HL-60 (cell line): ENCODE measurements at regions not wholly inside any gene's neighbourhood (a gene's known extent, or its start where the extent isn't known, plus 50 kb on each side); places are given as distances from the start of the nearest gene placed in this dataset.
A peak's percentile ranks its signal among the peaks of the same experiment; 100 is the strongest.

ENCODE experiments used
- DNase-seq, 2 experiments: peaks; one replicate each; pipeline ENCODE4 v3.0.0-alpha.2; 2010 to 2020; ENCODE audit warnings: low read depth in 1 of 2, low spot score in 1 of 2
- H3K27ac ChIP-seq: fragments of 250-450 bp; sonication (Bioruptor Pico); replicated peaks from 2 replicates; pipeline ENCODE4 v1.5.1; 2020; ENCODE audit warnings: mild to moderate bottlenecking, moderate library complexity
- H3K27me3 ChIP-seq: fragments of 250-450 bp; sonication (Bioruptor Pico); 2 replicates; pipeline ENCODE4 v1.5.1; 2021; ENCODE audit warnings: mild to moderate bottlenecking, moderate library complexity; ENCODE audit not compliant: insufficient read depth, poor library complexity, severe bottlenecking
- H3K4me3 ChIP-seq: replicated peaks from 2 replicates; pipeline ENCODE4 v1.5.1; 2011; ENCODE audit warnings: mild to moderate bottlenecking, control low read depth, low read length; ENCODE audit not compliant: insufficient read depth
- CTCF ChIP-seq: IDR thresholded peaks from one replicate; pipeline ENCODE4 v1.5.1; 2011; ENCODE audit warnings: low read length, control low read depth, inconsistent platforms; ENCODE audit not compliant: insufficient read depth
- GABPA ChIP-seq: IDR thresholded peaks from 2 replicates; pipeline ENCODE4 v1.6.1; 2012; ENCODE audit warnings: low read depth
- POLR2AphosphoS5 ChIP-seq: IDR thresholded peaks from 2 replicates; pipeline ENCODE4 v1.6.1; 2012; ENCODE audit warnings: low read depth
- SPI1 ChIP-seq: IDR thresholded peaks from 2 replicates; pipeline ENCODE4 v1.6.1; 2012; ENCODE audit warnings: low read depth, mild to moderate bottlenecking, borderline replicate concordance
- TF ChIP-seq, protein P1 (sequence below): IDR thresholded peaks from 2 replicates; pipeline ENCODE4 v1.6.1; 2012; ENCODE audit warnings: low read depth; ENCODE audit not compliant: insufficient replicate concordance

GRCh38 chr21:34022627-34023335 lies 50.6 kb upstream of the MRPS6 start:
- DNase-seq: peak; percentile 67 to 85
- TF ChIP-seq POLR2AphosphoS5 (peak; percentile 72), CTCF (no peak), SPI1 (peak; percentile 98)
- no peaks in the 10 kb centered on the region for H3K27me3 ChIP-seq
- no peak overlapping the region for H3K4me3 ChIP-seq
- H3K27ac ChIP-seq: peak overlapping the region; percentile 52

DNA sequence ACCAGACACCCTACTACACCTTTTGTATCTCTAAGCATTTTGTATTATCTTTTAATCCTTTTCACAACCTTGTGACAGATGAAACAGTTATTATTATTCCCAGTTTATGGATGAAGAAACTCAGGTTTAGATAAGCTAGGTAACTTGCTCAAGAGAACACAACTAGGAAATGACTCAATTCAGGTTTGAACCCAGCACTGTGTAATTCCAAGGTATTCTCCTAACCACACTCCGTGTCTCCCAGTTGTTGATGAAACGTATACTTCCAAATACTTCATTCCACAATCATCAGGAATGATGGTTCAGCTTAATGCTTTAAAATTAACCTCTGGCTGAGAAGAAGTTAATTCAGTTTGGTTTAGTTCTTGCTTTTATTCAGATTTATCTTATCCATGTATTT lies 51.7 kb upstream of the MRPS6 start:
- DNase-seq: no peak
- no peak for TF ChIP-seq GABPA
- H3K4me3 ChIP-seq: no peak overlapping the region
- H3K27me3 ChIP-seq: no peaks in the 10 kb centered on the region
- H3K27ac ChIP-seq: no peak overlapping the region

DNA sequence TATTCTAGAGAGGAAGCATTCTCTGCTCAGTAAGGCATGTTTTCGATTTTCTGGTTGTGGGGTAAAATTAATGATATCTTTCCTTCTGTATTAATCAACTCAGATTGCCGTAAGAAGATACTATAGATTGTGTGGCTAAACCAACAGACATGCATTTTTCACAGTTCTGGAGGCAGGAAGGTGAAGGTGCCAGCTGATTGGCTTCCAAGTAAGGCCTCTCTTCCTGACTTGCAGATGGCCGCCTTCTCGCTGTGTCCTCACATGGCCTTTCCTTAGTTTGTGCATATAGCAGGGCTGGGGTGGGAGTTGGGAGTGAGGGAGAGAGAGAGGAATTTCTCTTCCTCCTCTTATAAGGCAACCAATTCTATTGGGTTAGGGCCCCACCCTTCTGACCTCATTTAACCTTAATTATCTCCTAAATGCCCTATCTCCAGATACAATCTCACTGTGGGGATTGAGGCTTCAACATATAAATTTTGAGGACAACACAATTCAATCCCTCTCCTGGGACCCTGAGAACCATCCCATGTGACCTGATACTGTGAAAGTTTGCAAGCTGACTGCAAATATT lies 52.3 kb upstream of the MRPS6 start:
- no peak for TF ChIP-seq SPI1
- TF ChIP-seq CTCF: no peak
- no peak for TF ChIP-seq GABPA
- TF ChIP-seq POLR2AphosphoS5: no peak
- TF ChIP-seq, protein P1, sequence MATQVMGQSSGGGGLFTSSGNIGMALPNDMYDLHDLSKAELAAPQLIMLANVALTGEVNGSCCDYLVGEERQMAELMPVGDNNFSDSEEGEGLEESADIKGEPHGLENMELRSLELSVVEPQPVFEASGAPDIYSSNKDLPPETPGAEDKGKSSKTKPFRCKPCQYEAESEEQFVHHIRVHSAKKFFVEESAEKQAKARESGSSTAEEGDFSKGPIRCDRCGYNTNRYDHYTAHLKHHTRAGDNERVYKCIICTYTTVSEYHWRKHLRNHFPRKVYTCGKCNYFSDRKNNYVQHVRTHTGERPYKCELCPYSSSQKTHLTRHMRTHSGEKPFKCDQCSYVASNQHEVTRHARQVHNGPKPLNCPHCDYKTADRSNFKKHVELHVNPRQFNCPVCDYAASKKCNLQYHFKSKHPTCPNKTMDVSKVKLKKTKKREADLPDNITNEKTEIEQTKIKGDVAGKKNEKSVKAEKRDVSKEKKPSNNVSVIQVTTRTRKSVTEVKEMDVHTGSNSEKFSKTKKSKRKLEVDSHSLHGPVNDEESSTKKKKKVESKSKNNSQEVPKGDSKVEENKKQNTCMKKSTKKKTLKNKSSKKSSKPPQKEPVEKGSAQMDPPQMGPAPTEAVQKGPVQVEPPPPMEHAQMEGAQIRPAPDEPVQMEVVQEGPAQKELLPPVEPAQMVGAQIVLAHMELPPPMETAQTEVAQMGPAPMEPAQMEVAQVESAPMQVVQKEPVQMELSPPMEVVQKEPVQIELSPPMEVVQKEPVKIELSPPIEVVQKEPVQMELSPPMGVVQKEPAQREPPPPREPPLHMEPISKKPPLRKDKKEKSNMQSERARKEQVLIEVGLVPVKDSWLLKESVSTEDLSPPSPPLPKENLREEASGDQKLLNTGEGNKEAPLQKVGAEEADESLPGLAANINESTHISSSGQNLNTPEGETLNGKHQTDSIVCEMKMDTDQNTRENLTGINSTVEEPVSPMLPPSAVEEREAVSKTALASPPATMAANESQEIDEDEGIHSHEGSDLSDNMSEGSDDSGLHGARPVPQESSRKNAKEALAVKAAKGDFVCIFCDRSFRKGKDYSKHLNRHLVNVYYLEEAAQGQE: no peak
- Histone ChIP-seq H3K27ac (peak overlapping the region; percentile 68), H3K4me3 (no peak overlapping the region), H3K27me3 (no peaks in the 10 kb centered on the region)
- no peak for DNase-seq

DNA sequence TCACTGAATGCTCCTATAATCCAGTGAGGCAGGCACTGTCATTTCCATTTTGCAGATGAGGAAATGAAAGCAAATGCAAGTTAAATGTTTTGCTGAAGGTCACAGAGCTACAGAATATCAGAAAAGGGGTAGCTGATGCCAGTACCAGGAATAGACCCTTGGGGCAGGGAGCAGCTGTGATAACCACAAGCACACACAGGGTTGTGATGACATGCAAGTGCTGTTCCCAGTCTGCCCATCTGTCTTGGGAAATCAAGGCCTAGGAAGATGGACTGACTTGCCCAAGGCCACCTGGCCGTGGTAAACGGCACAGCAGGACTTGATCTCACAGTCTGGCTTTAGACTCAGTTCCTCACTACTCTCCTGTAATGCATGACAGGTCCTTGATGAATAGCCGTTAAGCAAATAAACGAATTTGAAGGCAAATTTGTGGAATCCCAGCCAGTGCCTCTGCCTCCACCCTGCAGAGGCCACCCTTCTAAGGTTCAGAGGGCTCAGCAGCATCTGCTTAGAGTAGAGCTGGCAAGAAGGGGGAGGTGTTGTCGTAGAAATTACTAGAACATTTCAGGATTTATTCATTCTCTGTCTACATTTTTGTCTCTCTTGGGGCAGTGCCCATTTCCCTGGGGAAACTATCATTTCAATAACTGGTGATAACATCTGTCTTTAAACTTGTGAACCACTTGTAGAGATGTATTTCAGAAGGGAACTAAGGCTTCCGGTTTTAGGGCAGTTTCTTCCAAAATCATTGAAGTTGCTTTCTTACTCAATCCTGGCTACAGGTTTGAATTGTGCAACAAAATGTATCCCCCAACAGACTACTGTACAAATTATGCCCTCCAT lies 53.2 kb upstream of the MRPS6 start:
- TF ChIP-seq POLR2AphosphoS5: peak; percentile 82
- peak; percentile 1 for TF ChIP-seq CTCF
- TF ChIP-seq SPI1: peak; percentile 34; the same call in 1 of the 2 replicates
- TF ChIP-seq, protein P1: no peak
- Histone ChIP-seq H3K4me3 (no peak overlapping the region), H3K27me3 (no peaks in the 10 kb centered on the region), H3K27ac (peak overlapping the region; percentile 68)
- DNase-seq: peak; percentile 81 to 84
